Neural cell (in vitro differentiated cells): ENCODE measurements at regions not wholly inside any gene's neighbourhood (a gene's known extent, or its start where the extent isn't known, plus 50 kb on each side); places are given as distances from the start of the nearest gene placed in this dataset.

Experiments used
- H2AFZ ChIP-seq: fragments of 200-600, 300-800 bp; sonication (generic), shearing (Covaris generic); 2 replicates; pipeline ENCODE4 v1.6.0; 2014; ENCODE audit warnings: low read depth, mild to moderate bottlenecking, antibody characterized with exemption, low read length, moderate library complexity
- H3F3A ChIP-seq: fragments of 200-600 bp; shearing (Covaris generic); 2 replicates; pipeline ENCODE4 v1.6.1; 2016; ENCODE audit warnings: mild to moderate bottlenecking, moderate library complexity, mixed read lengths, antibody characterized with exemption, low read length; ENCODE audit not compliant: insufficient read depth, poor library complexity, severe bottlenecking
- H3K27ac ChIP-seq: fragments of 200-600, 300-800 bp; sonication (generic), shearing (Covaris generic); 2 replicates; pipeline ENCODE4 v1.5.1; 2014; ENCODE audit warnings: mild to moderate bottlenecking, low read length, moderate library complexity
- H3K27me3 ChIP-seq: fragments of 300-800, 200-600 bp; sonication (generic), shearing (Covaris generic); 2 replicates; pipeline ENCODE4 v1.6.0; 2014; ENCODE audit warnings: mild to moderate bottlenecking, low read depth, low read length, moderate library complexity; ENCODE audit not compliant: insufficient read depth
- H3K36me3 ChIP-seq: fragments of 300-800, 200-600 bp; sonication (generic), shearing (Covaris generic); 2 replicates; pipeline ENCODE4 v1.5.1; 2014; ENCODE audit warnings: mild to moderate bottlenecking, antibody characterized with exemption, low read length, moderate library complexity; ENCODE audit not compliant: insufficient read depth
- H3K4me2 ChIP-seq: fragments of 300-800, 200-600 bp; sonication (generic), shearing (Covaris generic); 2 replicates; pipeline ENCODE4 v1.6.0; 2014; ENCODE audit warnings: mild to moderate bottlenecking, low read length
- H3K4me3 ChIP-seq: fragments of 300-800, 200-600 bp; sonication (generic), shearing (Covaris generic); 2 replicates; pipeline ENCODE4 v1.5.1; 2014; ENCODE audit warnings: mild to moderate bottlenecking, low read length, moderate library complexity
- H3K79me2 ChIP-seq: fragments of 200-600 bp; shearing (Covaris generic); replicated peaks from 2 replicates; pipeline ENCODE4 v1.6.0; 2014; ENCODE audit warnings: mild to moderate bottlenecking, low read length, moderate library complexity; ENCODE audit not compliant: insufficient read depth
- H3K9ac ChIP-seq: fragments of 300-800, 200-600 bp; sonication (generic), shearing (Covaris generic); 2 replicates; pipeline ENCODE4 v1.6.1; 2016; ENCODE audit warnings: mild to moderate bottlenecking, low read length, mixed read lengths
- H3K9me2 ChIP-seq: fragments of 200-600 bp; shearing (Covaris generic); 2 replicates; pipeline ENCODE4 v1.6.1; 2016; ENCODE audit warnings: mild to moderate bottlenecking, low read length, mixed read lengths; ENCODE audit not compliant: insufficient read depth
- H3K9me3 ChIP-seq: fragments of 200-600, 300-800 bp; sonication (generic), shearing (Covaris generic); 2 replicates; pipeline ENCODE4 v1.6.1; 2016; ENCODE audit warnings: mild to moderate bottlenecking, mixed run types, low read length, moderate library complexity, mixed read lengths
- H4K20me1 ChIP-seq: fragments of 200-600 bp; shearing (Covaris generic); 2 replicates; pipeline ENCODE4 v1.6.1; 2016; ENCODE audit warnings: mild to moderate bottlenecking, mixed run types; ENCODE audit not compliant: insufficient read depth
- EP300 ChIP-seq: fragments of 450-650 bp; conservative IDR thresholded peaks from 2 replicates; pipeline ENCODE4 v1.6.1; 2014; ENCODE audit warnings: antibody characterized with exemption, mild to moderate bottlenecking, moderate library complexity; ENCODE audit not compliant: poor library complexity, severe bottlenecking
- EZH2 ChIP-seq: fragments of 200-600, 300-800 bp; shearing (Covaris generic), sonication (generic); IDR thresholded peaks from 2 replicates; pipeline ENCODE4 v1.6.1; 2014; ENCODE audit warnings: antibody characterized with exemption, low read length, borderline replicate concordance, mild to moderate bottlenecking; ENCODE audit not compliant: insufficient read depth, poor library complexity, severe bottlenecking
- MXI1 ChIP-seq: fragments of 450-650 bp; conservative IDR thresholded peaks from 2 replicates; pipeline ENCODE4 v1.6.1; 2014; ENCODE audit warnings: antibody characterized with exemption, mild to moderate bottlenecking; ENCODE audit not compliant: poor library complexity, severe bottlenecking
- POLR2AphosphoS5 ChIP-seq: IDR thresholded peaks from 2 replicates; pipeline ENCODE4 v1.6.1; 2012
- RAD21 ChIP-seq: fragments of 450-650 bp; conservative IDR thresholded peaks from 2 replicates; pipeline ENCODE4 v1.6.1; 2014; ENCODE audit warnings: antibody characterized with exemption, mild to moderate bottlenecking, moderate library complexity
- SMC3 ChIP-seq: fragments of 450-650 bp; conservative IDR thresholded peaks from 2 replicates; pipeline ENCODE4 v1.6.1; 2014; ENCODE audit warnings: antibody characterized with exemption, mild to moderate bottlenecking, moderate library complexity; ENCODE audit not compliant: poor library complexity
- TAF1 ChIP-seq: IDR thresholded peaks from 2 replicates; pipeline ENCODE4 v1.6.1; 2012; ENCODE audit warnings: low read depth
- TF ChIP-seq, protein P1 (sequence below): fragments of 450-650 bp; IDR thresholded peaks from 2 replicates; pipeline ENCODE4 v1.5.1; 2014; ENCODE audit warnings: antibody characterized with exemption, mild to moderate bottlenecking, moderate library complexity; ENCODE audit not compliant: poor library complexity, severe bottlenecking
- TF ChIP-seq, protein P2 (sequence below): IDR thresholded peaks from 2 replicates; pipeline ENCODE4 v1.6.1; 2012; ENCODE audit warnings: borderline replicate concordance

DNA sequence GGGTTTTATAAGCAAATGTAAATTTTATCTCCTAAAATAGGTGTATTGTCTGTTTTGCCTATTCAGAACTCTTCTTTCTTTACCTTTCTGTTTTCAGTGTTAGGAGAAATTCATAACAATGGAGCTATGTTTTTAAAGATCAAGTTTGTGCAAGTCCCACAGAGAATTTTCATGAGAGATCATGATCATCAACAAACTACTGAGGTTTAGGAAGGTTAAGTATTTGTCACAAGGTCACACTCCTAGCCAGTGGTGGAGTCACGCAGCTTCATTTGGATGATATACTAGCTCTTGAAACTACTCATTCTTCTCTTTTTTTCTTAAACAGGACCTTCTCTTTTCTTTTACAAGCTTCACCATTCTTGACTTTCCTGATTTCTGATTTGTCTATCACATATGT lies 892.6 kb upstream of the FRG1 start:
- H4K20me1 ChIP-seq = no peaks in the 10 kb centered on the region
- H3K9me3 ChIP-seq = no peaks in the 10 kb centered on the region
- H3K36me3 ChIP-seq = no peaks in the 10 kb centered on the region
- TF ChIP-seq TAF1 (no peak), RAD21 (no peak), POLR2AphosphoS5 (no peak), SMC3 (no peak), EZH2 (no peak), EP300 (no peak), MXI1 (no peak)
- TF ChIP-seq, protein P1, sequence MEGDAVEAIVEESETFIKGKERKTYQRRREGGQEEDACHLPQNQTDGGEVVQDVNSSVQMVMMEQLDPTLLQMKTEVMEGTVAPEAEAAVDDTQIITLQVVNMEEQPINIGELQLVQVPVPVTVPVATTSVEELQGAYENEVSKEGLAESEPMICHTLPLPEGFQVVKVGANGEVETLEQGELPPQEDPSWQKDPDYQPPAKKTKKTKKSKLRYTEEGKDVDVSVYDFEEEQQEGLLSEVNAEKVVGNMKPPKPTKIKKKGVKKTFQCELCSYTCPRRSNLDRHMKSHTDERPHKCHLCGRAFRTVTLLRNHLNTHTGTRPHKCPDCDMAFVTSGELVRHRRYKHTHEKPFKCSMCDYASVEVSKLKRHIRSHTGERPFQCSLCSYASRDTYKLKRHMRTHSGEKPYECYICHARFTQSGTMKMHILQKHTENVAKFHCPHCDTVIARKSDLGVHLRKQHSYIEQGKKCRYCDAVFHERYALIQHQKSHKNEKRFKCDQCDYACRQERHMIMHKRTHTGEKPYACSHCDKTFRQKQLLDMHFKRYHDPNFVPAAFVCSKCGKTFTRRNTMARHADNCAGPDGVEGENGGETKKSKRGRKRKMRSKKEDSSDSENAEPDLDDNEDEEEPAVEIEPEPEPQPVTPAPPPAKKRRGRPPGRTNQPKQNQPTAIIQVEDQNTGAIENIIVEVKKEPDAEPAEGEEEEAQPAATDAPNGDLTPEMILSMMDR = no peak
- TF ChIP-seq, protein P2, sequence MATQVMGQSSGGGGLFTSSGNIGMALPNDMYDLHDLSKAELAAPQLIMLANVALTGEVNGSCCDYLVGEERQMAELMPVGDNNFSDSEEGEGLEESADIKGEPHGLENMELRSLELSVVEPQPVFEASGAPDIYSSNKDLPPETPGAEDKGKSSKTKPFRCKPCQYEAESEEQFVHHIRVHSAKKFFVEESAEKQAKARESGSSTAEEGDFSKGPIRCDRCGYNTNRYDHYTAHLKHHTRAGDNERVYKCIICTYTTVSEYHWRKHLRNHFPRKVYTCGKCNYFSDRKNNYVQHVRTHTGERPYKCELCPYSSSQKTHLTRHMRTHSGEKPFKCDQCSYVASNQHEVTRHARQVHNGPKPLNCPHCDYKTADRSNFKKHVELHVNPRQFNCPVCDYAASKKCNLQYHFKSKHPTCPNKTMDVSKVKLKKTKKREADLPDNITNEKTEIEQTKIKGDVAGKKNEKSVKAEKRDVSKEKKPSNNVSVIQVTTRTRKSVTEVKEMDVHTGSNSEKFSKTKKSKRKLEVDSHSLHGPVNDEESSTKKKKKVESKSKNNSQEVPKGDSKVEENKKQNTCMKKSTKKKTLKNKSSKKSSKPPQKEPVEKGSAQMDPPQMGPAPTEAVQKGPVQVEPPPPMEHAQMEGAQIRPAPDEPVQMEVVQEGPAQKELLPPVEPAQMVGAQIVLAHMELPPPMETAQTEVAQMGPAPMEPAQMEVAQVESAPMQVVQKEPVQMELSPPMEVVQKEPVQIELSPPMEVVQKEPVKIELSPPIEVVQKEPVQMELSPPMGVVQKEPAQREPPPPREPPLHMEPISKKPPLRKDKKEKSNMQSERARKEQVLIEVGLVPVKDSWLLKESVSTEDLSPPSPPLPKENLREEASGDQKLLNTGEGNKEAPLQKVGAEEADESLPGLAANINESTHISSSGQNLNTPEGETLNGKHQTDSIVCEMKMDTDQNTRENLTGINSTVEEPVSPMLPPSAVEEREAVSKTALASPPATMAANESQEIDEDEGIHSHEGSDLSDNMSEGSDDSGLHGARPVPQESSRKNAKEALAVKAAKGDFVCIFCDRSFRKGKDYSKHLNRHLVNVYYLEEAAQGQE = no peak
- no peak overlapping the region for H3K4me3 ChIP-seq
- no peaks in the 10 kb centered on the region for H3K9me2 ChIP-seq
- H3K9ac ChIP-seq = no peak overlapping the region
- H3F3A ChIP-seq = no peaks in the 10 kb centered on the region
- no peak overlapping the region for H3K27ac ChIP-seq
- H3K79me2 ChIP-seq = no peaks in the 10 kb centered on the region
- H3K4me2 ChIP-seq = no peak overlapping the region
- no peak overlapping the region for H2AFZ ChIP-seq
- no peaks in the 10 kb centered on the region for H3K27me3 ChIP-seq

DNA sequence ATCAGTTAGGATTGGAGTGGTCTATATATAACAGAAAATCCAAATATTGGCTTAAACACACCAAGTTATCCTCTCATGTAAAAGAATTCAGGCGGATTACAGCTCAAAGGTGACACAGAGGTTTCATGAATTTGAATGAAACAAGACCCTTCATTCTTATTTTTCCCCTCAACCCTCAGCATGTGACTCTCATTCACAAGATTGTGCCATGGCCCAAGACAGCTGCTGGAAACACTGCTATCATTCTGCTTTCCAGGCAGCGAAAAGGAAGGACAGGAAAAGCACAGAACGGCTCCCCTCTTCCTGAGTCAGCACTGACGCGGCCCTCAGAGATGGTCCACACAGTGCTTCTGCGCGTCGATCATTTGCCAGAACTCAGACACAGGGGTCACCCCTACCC lies 891.0 kb upstream of the FRG1 start:
- Histone ChIP-seq H3K9me3 (no peaks in the 10 kb centered on the region), H3K79me2 (no peaks in the 10 kb centered on the region), H3K9ac (no peak overlapping the region), H3K9me2 (no peaks in the 10 kb centered on the region), H3K36me3 (no peaks in the 10 kb centered on the region), H3K27ac (no peak overlapping the region), H3K4me2 (no peak overlapping the region), H3K4me3 (no peak overlapping the region), H3F3A (no peaks in the 10 kb centered on the region), H3K27me3 (no peaks in the 10 kb centered on the region), H4K20me1 (no peaks in the 10 kb centered on the region), H2AFZ (no peak overlapping the region)
- TF ChIP-seq MXI1 (no peak), RAD21 (no peak), TAF1 (no peak), EP300 (no peak), POLR2AphosphoS5 (no peak), EZH2 (no peak), SMC3 (no peak)
- TF ChIP-seq, protein P2 = no peak
- TF ChIP-seq, protein P1 = no peak
